GM12878 (cell line): ENCODE measurements at regions not wholly inside any gene's neighbourhood (a gene's known extent, or its start where the extent isn't known, plus 50 kb on each side); places are given as distances from the start of the nearest gene placed in this dataset.

Experiments
- ATAC-seq: fragments of 200-7000 bp; cut with Tn5 transposase; 3 replicates; pipeline ENCODE4 v1.9.1; 2020; ENCODE audit warnings: mild to moderate bottlenecking, moderate library complexity
- BruUV-seq: library from RNA; stranded (reverse); fragments of 400-500 nt; replicated peaks from 2 replicates; lab custom pipeline; 2021; lab: Mats Ljungman, UMichigan
- CTCF ChIA-PET: fragments of 300-600 bp; sonication (Branson Sonifier 250); formaldehyde crosslinking; extraction: SDS; loops from one replicate; lab custom pipeline; 2021; ENCODE audit warnings: inconsistent platforms; lab: Yijun Ruan, JAX
- POLR2A ChIA-PET: fragments of 350-600 bp; formaldehyde crosslinking; extraction: SDS; loops from one replicate; lab custom pipeline; 2021; ENCODE audit warnings: inconsistent platforms; lab: Charles Lee
- RAD21 ChIA-PET: fragments of 300-600 bp; sonication (Branson Sonifier 250); formaldehyde crosslinking; loops from one replicate; lab custom pipeline; 2023; ENCODE audit warnings: antibody characterized with exemption; ENCODE audit not compliant: unreplicated experiment; lab: Charles Lee
- SMC1A ChIA-PET: fragments of 300-600 bp; sonication (Branson Sonifier 250); formaldehyde crosslinking; loops from one replicate; lab custom pipeline; 2023; ENCODE audit not compliant: unreplicated experiment, uncharacterized antibody; lab: Charles Lee
- DNase-seq: peaks from one replicate; pipeline ENCODE4 v3.0.0-alpha.2; 2011; ENCODE audit warnings: low read depth, low spot score
- FAIRE-seq: peaks from 3 replicates; lab custom pipeline; 2011; peaks lifted over from hg19 to GRCh38; lab: Jason Lieb, UNC
- H2AFZ ChIP-seq: 2 replicates; pipeline ENCODE4 v1.6.0; 2011; ENCODE audit warnings: low read depth, low read length, control low read depth; ENCODE audit not compliant: control insufficient read depth
- H3K27ac ChIP-seq: 2 replicates; pipeline ENCODE4 v1.5.1; 2011; ENCODE audit warnings: control low read depth; ENCODE audit not compliant: control insufficient read depth, insufficient read depth
- H3K27me3 ChIP-seq, 2 experiments: replicated peaks in 1 of 2; 2 replicates each; pipeline versions ENCODE4 v1.6.0 to v1.6.1; 2011; ENCODE audit warnings: low read length in 1 of 2; ENCODE audit not compliant: control insufficient read depth in 2 of 2, insufficient read depth in 2 of 2
- H3K36me3 ChIP-seq, 2 experiments: 2 replicates each; pipeline ENCODE4 v1.5.1; 2011; ENCODE audit warnings: low read length in 1 of 2; ENCODE audit not compliant: control insufficient read depth in 2 of 2, insufficient read depth in 2 of 2
- H3K4me1 ChIP-seq: 2 replicates; pipeline ENCODE4 v1.6.1; 2011; ENCODE audit warnings: mild to moderate bottlenecking, low read length, moderate library complexity, mixed read lengths; ENCODE audit not compliant: control insufficient read depth, insufficient read depth
- H3K4me2 ChIP-seq: 2 replicates; pipeline ENCODE4 v1.6.0; 2011; ENCODE audit warnings: control low read depth; ENCODE audit not compliant: control insufficient read depth, insufficient read depth
- H3K4me3 ChIP-seq: fragments of 200-600 bp; sonication (generic); 2 replicates; pipeline ENCODE4 v1.5.1; 2016
- H3K79me2 ChIP-seq: 2 replicates; pipeline ENCODE4 v1.6.0; 2011; ENCODE audit warnings: low read length; ENCODE audit not compliant: control insufficient read depth, insufficient read depth
- H3K9ac ChIP-seq: 2 replicates; pipeline ENCODE4 v1.8.0; 2011; ENCODE audit warnings: low read length, control low read depth, mixed read lengths; ENCODE audit not compliant: control insufficient read depth, insufficient read depth
- H3K9me3 ChIP-seq: replicated peaks from 3 replicates; pipeline ENCODE4 v1.5.1; 2011; ENCODE audit warnings: mild to moderate bottlenecking, low read length; ENCODE audit not compliant: control insufficient read depth, insufficient read depth
- H4K20me1 ChIP-seq: 2 replicates; pipeline ENCODE4 v1.6.0; 2011; ENCODE audit not compliant: control insufficient read depth, insufficient read depth
- CBX5 ChIP-seq: sonication (generic); IDR thresholded peaks from 2 replicates; pipeline ENCODE4 v1.6.1; 2016; ENCODE audit warnings: low read depth, moderate library complexity, mild to moderate bottlenecking, inconsistent platforms
- ESRRA ChIP-seq: IDR thresholded peaks from 2 replicates; pipeline ENCODE4 v1.6.1; 2012; ENCODE audit warnings: mild to moderate bottlenecking, low read length, improper control_type of control experiment
- FOXK2 ChIP-seq: fragments of 450-650 bp; IDR thresholded peaks from 2 replicates; pipeline ENCODE4 v1.6.1; 2017; ENCODE audit warnings: mild to moderate bottlenecking, moderate library complexity
- KDM1A ChIP-seq: fragments of 200-600 bp; sonication (generic); IDR thresholded peaks from 2 replicates; pipeline ENCODE4 v1.6.1; 2016; ENCODE audit warnings: borderline replicate concordance
- LARP7 ChIP-seq: fragments of 450-650 bp; IDR thresholded peaks from 2 replicates; pipeline ENCODE4 v1.6.1; 2017; ENCODE audit warnings: mild to moderate bottlenecking
- MAX ChIP-seq: IDR thresholded peaks from 2 replicates; pipeline ENCODE4 v1.6.1; 2012; ENCODE audit warnings: low read depth, low read length, improper control_type of control experiment
- MEF2A ChIP-seq: IDR thresholded peaks from 2 replicates; pipeline ENCODE4 v1.6.1; 2011; ENCODE audit warnings: low read depth, mild to moderate bottlenecking, low read length, moderate library complexity; ENCODE audit not compliant: insufficient read depth
- NFYA ChIP-seq: IDR thresholded peaks from 2 replicates; pipeline ENCODE4 v1.6.1; 2011; ENCODE audit warnings: low read depth, mild to moderate bottlenecking, low read length, improper control_type of control experiment, borderline replicate concordance
- NKRF ChIP-seq: fragments of 450-650 bp; conservative IDR thresholded peaks from 2 replicates; pipeline ENCODE4 v1.6.1; 2017; ENCODE audit warnings: mild to moderate bottlenecking, moderate library complexity
- RELA ChIP-seq: fragments of 450-650 bp; IDR thresholded peaks from 2 replicates; pipeline ENCODE4 v1.8.0; 2014; ENCODE audit warnings: borderline replicate concordance; ENCODE audit not compliant: partially characterized antibody
- SMAD5 ChIP-seq: IDR thresholded peaks from 2 replicates; pipeline ENCODE4 v1.6.1; 2016; ENCODE audit warnings: antibody characterized with exemption, low read depth
- SP1 ChIP-seq: IDR thresholded peaks from one replicate; pipeline ENCODE4 v1.6.1; 2011; ENCODE audit warnings: low read depth, low read length
- SREBF2 ChIP-seq: IDR thresholded peaks from 2 replicates; pipeline ENCODE4 v1.6.1; 2012; ENCODE audit warnings: mild to moderate bottlenecking, low read length
- ZBTB4 ChIP-seq: fragments of 450-650 bp; formaldehyde crosslinking; IDR thresholded peaks from 2 replicates; pipeline ENCODE4 v1.4.0; 2022; ENCODE audit warnings: mild to moderate bottlenecking, moderate library complexity
- ZNF687 ChIP-seq: fragments of 450-650 bp; IDR thresholded peaks from 2 replicates; pipeline ENCODE4 v1.6.1; 2017; ENCODE audit warnings: mild to moderate bottlenecking, moderate library complexity
- ZSCAN29 ChIP-seq: fragments of 450-650 bp; IDR thresholded peaks from 2 replicates; pipeline ENCODE4 v1.6.1; 2017; ENCODE audit warnings: mild to moderate bottlenecking, moderate library complexity
- WGBS: methylation state at CpG from one replicate; pipeline ENCODE4 v1.1.6; 2016; ENCODE audit warnings: low lambda C conversion rate; ENCODE audit not compliant: insufficient replicate concordance, insufficient coverage; ENCODE audit errors: missing lambda C conversion rate; 5-methylcytosine and 5-hydroxymethylcytosine counted together
- in situ Hi-C: fragments of 300-500 bp; cut with MboI; formaldehyde crosslinking; loops from 9 replicates; pipeline ENCODE4 v1.14.3; 2018; ENCODE audit warnings: mixed read lengths
- intact Hi-C: fragments of 100-400 bp; cut with micrococcal nuclease; formaldehyde crosslinking; loops from one replicate; pipeline ENCODE4 v1.14.2; 2022; ENCODE audit not compliant: unreplicated experiment

GRCh38 chr18:24918257-24918656 lies 433.7 kb downstream of the ZNF521 start:
- no TSS peak for BruUV-seq
- no peaks in the 10 kb centered on the region for H3K36me3 ChIP-seq
- TF ChIP-seq FOXK2, result no peak
- no peak for TF ChIP-seq ZBTB4 (CRISPR knock-in tag)
- TF ChIP-seq ZNF687, result no peak
- no peak for TF ChIP-seq ESRRA
- TF ChIP-seq NFYA, result no peak
- TF ChIP-seq SMAD5, result no peak
- no peak for TF ChIP-seq CBX5
- TF ChIP-seq MEF2A, result no peak
- TF ChIP-seq RELA, result no peak
- TF ChIP-seq MAX, result no peak
- TF ChIP-seq ZSCAN29, result no peak
- no peak for TF ChIP-seq NKRF
- TF ChIP-seq SP1, result no peak
- TF ChIP-seq SREBF2, result no peak
- no peak for TF ChIP-seq LARP7
- TF ChIP-seq KDM1A, result no peak
- H3K27ac ChIP-seq, result no peak overlapping the region
- no peak overlapping the region for H2AFZ ChIP-seq
- RAD21 ChIA-PET, result no interaction called here
- SMC1A ChIA-PET, result no interaction called here
- FAIRE-seq (no peak), ATAC-seq (no peak), DNase-seq (no peak)
- WGBS, result 25% methylated on average over 6 of the region's 6 CpGs
- in situ Hi-C loops (no loop called here), intact Hi-C loops (no loop called here)
- no peaks in the 10 kb centered on the region for H3K9me3 ChIP-seq
- CTCF ChIA-PET, result interaction anchor here (0.6 kb wide), 1 partner anchor 209 kb away, joined by 3 read pairs; no protein-coding TSS in a partner anchor
- H3K79me2 ChIP-seq, result no peaks in the 10 kb centered on the region
- H3K27me3 ChIP-seq, result peaks cover 3 to 5% of the 10 kb centered on the region in 2 experiments; a peak in 2 of 4 replicates
- peaks cover 10% of the 10 kb centered on the region for H3K4me1 ChIP-seq
- no peak overlapping the region for H3K4me2 ChIP-seq
- no peak overlapping the region for H3K9ac ChIP-seq
- POLR2A ChIA-PET, result no interaction called here
- H3K4me3 ChIP-seq, result no peak overlapping the region
- no peaks in the 10 kb centered on the region for H4K20me1 ChIP-seq
